K562 (cell line): ENCODE measurements at regions not wholly inside any gene's neighbourhood (a gene's known extent, or its start where the extent isn't known, plus 50 kb on each side); places are given as distances from the start of the nearest gene placed in this dataset.

Experiments
- ATAC-seq: fragments of 200-7000 bp; cut with Tn5 transposase; 3 replicates; pipeline ENCODE4 v1.9.1; 2020; ENCODE audit warnings: moderate library complexity
- BruUV-seq: library from RNA; stranded (reverse); fragments of 400-500 nt; replicated peaks from 2 replicates; lab custom pipeline; 2021; lab: Mats Ljungman, UMichigan
- CTCF ChIA-PET: fragments of 300-600 bp; formaldehyde crosslinking; extraction: SDS; loops from one replicate; lab custom pipeline; 2021; ENCODE audit warnings: low intra/inter-chr PET ratio; lab: Yijun Ruan, JAX
- POLR2A ChIA-PET: fragments of 300-600, 350-650 bp; sonication (Branson Sonifier 250); formaldehyde crosslinking; extraction: SDS; loops from one replicate; lab custom pipeline; 2021; ENCODE audit warnings: antibody characterized with exemption, inconsistent platforms; lab: Yijun Ruan, JAX
- DNase-seq, 4 experiments: peaks; one replicate each; pipeline versions ENCODE4 v3.0.0 to v3.0.0-alpha.2; 2011 to 2018; ENCODE audit warnings: low spot score in 3 of 4, mixed read lengths in 3 of 4; ENCODE audit errors: extremely low read depth in 1 of 4
- FAIRE-seq: peaks from 2 replicates; lab custom pipeline; 2011; peaks lifted over from hg19 to GRCh38; lab: Jason Lieb, UNC
- H2AFZ ChIP-seq: 2 replicates; pipeline ENCODE4 v1.6.0; 2011; ENCODE audit warnings: low read depth, low read length, control low read depth, inconsistent platforms
- H3K27ac ChIP-seq: fragments of 200-600 bp; 3 replicates; pipeline ENCODE4 v1.8.0; 2011; ENCODE audit warnings: low read depth, mild to moderate bottlenecking, control low read depth, inconsistent platforms, low read length, moderate library complexity, mixed read lengths; ENCODE audit errors: extremely low read depth
- H3K27me3 ChIP-seq, 2 experiments: fragments of 300-600 bp in 1 of 2; 2 replicates in 1 of 2; 3 replicates in 1 of 2; pipeline versions ENCODE4 v1.6.0 to v1.8.0; 2011; ENCODE audit warnings: inconsistent platforms in 2 of 2, low read length in 2 of 2, mild to moderate bottlenecking in 1 of 2, mixed read lengths in 1 of 2, moderate library complexity in 1 of 2; ENCODE audit not compliant: control insufficient read depth in 2 of 2, insufficient read depth in 2 of 2
- H3K36me3 ChIP-seq: fragments of 300-600 bp; 3 replicates; pipeline ENCODE4 v1.8.0; 2011; ENCODE audit warnings: mild to moderate bottlenecking, low read length, inconsistent platforms; ENCODE audit not compliant: control insufficient read depth, insufficient read depth
- H3K4me1 ChIP-seq, 2 experiments: fragments of 200-600 bp in 1 of 2; replicated peaks in 1 of 2; 2 replicates in 1 of 2; 3 replicates in 1 of 2; pipeline versions ENCODE4 v1.5.1 to v1.8.0; 2011; ENCODE audit warnings: inconsistent platforms in 2 of 2, low read length in 2 of 2, mild to moderate bottlenecking in 1 of 2, mixed read lengths in 1 of 2, moderate library complexity in 1 of 2; ENCODE audit not compliant: control insufficient read depth in 2 of 2, insufficient read depth in 2 of 2
- H3K4me2 ChIP-seq: 2 replicates; pipeline ENCODE4 v1.6.1; 2011; ENCODE audit warnings: low read length, control low read depth, inconsistent platforms, mixed read lengths; ENCODE audit not compliant: insufficient read depth
- H3K4me3 ChIP-seq: fragments of 200-600 bp; sonication (generic), shearing (Covaris generic); 2 replicates; pipeline ENCODE4 v1.5.1; 2016; ENCODE audit warnings: control low read depth, inconsistent platforms
- H3K79me2 ChIP-seq: fragments of 200-600 bp; 3 replicates; pipeline ENCODE4 v1.8.0; 2011; ENCODE audit warnings: low read length, inconsistent platforms; ENCODE audit not compliant: control insufficient read depth, insufficient read depth
- H3K9ac ChIP-seq, 2 experiments: 2 replicates each; pipeline versions ENCODE4 v1.6.0 to v1.6.1; 2011; ENCODE audit warnings: low read depth in 2 of 2, low read length in 2 of 2, control low read depth in 1 of 2, inconsistent platforms in 1 of 2, mild to moderate bottlenecking in 1 of 2, mixed read lengths in 1 of 2; ENCODE audit not compliant: insufficient read depth in 1 of 2
- H3K9me1 ChIP-seq: one replicate; pipeline ENCODE4 v1.6.0; 2011; ENCODE audit warnings: inconsistent platforms, mild to moderate bottlenecking, low read length, moderate library complexity; ENCODE audit not compliant: control insufficient read depth, insufficient read depth
- H3K9me3 ChIP-seq: replicated peaks from 2 replicates; pipeline ENCODE4 v1.5.1; 2011; ENCODE audit warnings: low read depth, low read length, inconsistent platforms; ENCODE audit not compliant: control insufficient read depth, insufficient read depth
- H4K20me1 ChIP-seq: replicated peaks from 2 replicates; pipeline ENCODE4 v1.6.1; 2011; ENCODE audit warnings: low read length, inconsistent platforms, mixed read lengths; ENCODE audit not compliant: control insufficient read depth, insufficient read depth
- ATF2 ChIP-seq: sonication (generic); formaldehyde crosslinking; IDR thresholded peaks from 2 replicates; pipeline ENCODE4 v1.8.1; 2022; ENCODE audit warnings: missing genetic modification reagents
- ATF6 ChIP-seq: sonication (generic); formaldehyde crosslinking; IDR thresholded peaks from 2 replicates; pipeline ENCODE4 v1.4.0; 2020; ENCODE audit warnings: mild to moderate bottlenecking, missing genetic modification reagents
- CBX8 ChIP-seq: fragments of 200-600 bp; sonication (generic); IDR thresholded peaks from 2 replicates; pipeline ENCODE4 v1.6.1; 2012; ENCODE audit warnings: borderline replicate concordance, mixed run types, low read depth, mild to moderate bottlenecking, moderate library complexity, mixed read lengths, low read length, control low read depth, inconsistent platforms; ENCODE audit not compliant: poor library complexity, severe bottlenecking; ENCODE audit errors: extremely low read depth
- EGR1 ChIP-seq: fragments of 450-650 bp; conservative IDR thresholded peaks from 2 replicates; pipeline ENCODE4 v1.6.1; 2017; ENCODE audit warnings: mild to moderate bottlenecking
- FOXA1 ChIP-seq: fragments of 450-650 bp; IDR thresholded peaks from 2 replicates; pipeline ENCODE4 v1.6.1; 2016; ENCODE audit warnings: mild to moderate bottlenecking, borderline replicate concordance
- PKNOX1 ChIP-seq: fragments of 450-650 bp; IDR thresholded peaks from 2 replicates; pipeline ENCODE4 v1.6.1; 2016
- POLR2B ChIP-seq: fragments of 450-650 bp; IDR thresholded peaks from 2 replicates; pipeline ENCODE4 v1.6.1; 2018; ENCODE audit warnings: low read depth; ENCODE audit not compliant: partially characterized antibody
- POLR3G ChIP-seq: IDR thresholded peaks from 2 replicates; pipeline ENCODE4 v1.6.1; 2011; ENCODE audit not compliant: insufficient read length, insufficient replicate concordance; ENCODE audit errors: extremely low read depth
- SMARCA4 ChIP-seq: fragments of 450-650 bp; IDR thresholded peaks from 2 replicates; pipeline ENCODE4 v1.6.1; 2016
- SNAPC5 ChIP-seq: fragments of 250-450 bp; sonication (Bioruptor Pico); IDR thresholded peaks from 2 replicates; pipeline ENCODE4 v1.8.0; 2021; ENCODE audit warnings: moderate library complexity, mild to moderate bottlenecking, inconsistent platforms
- TEAD2 ChIP-seq: fragments of 450-650 bp; IDR thresholded peaks from 2 replicates; pipeline ENCODE4 v1.6.1; 2016; ENCODE audit warnings: missing genetic modification characterization, control low read depth, missing compliant biosample characterization
- XRCC5 ChIP-seq: fragments of 200-400 bp; formaldehyde crosslinking; IDR thresholded peaks from 2 replicates; pipeline ENCODE4 v1.6.1; 2017; ENCODE audit warnings: low read depth, mild to moderate bottlenecking, low read length
- ZBTB43 ChIP-seq: sonication (generic); formaldehyde crosslinking; IDR thresholded peaks from 2 replicates; pipeline ENCODE4 v1.8.0; 2023; ENCODE audit warnings: mild to moderate bottlenecking, missing genetic modification reagents
- ZFX ChIP-seq: sonication (generic); formaldehyde crosslinking; IDR thresholded peaks from 2 replicates; pipeline ENCODE4 v1.8.0; 2022; ENCODE audit warnings: mild to moderate bottlenecking, missing genetic modification reagents, moderate library complexity
- ZNF232 ChIP-seq: sonication (generic); formaldehyde crosslinking; IDR thresholded peaks from 2 replicates; pipeline ENCODE4 v1.8.0; 2022; ENCODE audit warnings: mild to moderate bottlenecking, missing genetic modification reagents
- ZNF586 ChIP-seq: fragments of 450-650 bp; formaldehyde crosslinking; conservative IDR thresholded peaks from 2 replicates; pipeline ENCODE4 v1.4.0; 2020; ENCODE audit warnings: mild to moderate bottlenecking, moderate library complexity
- ZNF695 ChIP-seq: fragments of 450-650 bp; formaldehyde crosslinking; IDR thresholded peaks from 2 replicates; pipeline ENCODE4 v1.4.0; 2020; ENCODE audit warnings: mild to moderate bottlenecking, moderate library complexity
- WGBS: fragments of 100-300 bp; shearing (Covaris generic); methylation state at CpG from one replicate; pipeline ENCODE4 v1.1.6; 2016; ENCODE audit warnings: low coverage, mixed read lengths; ENCODE audit not compliant: insufficient coverage; ENCODE audit errors: missing lambda C conversion rate; 5-methylcytosine and 5-hydroxymethylcytosine counted together
- in situ Hi-C: fragments of 300-500 bp; cut with MboI; formaldehyde crosslinking; loops from 4 replicates; pipeline ENCODE4 v1.15.0; 2018; ENCODE audit warnings: inconsistent platforms, mixed read lengths
- intact Hi-C: fragments of 100-400 bp; cut with micrococcal nuclease; formaldehyde crosslinking; loops from 2 replicates; pipeline ENCODE4 v1.14.2; 2022

- no peak for TF ChIP-seq CBX8
- TF ChIP-seq PKNOX1, result no peak
- TF ChIP-seq ATF6 (CRISPR knock-in tag), result no peak
- TF ChIP-seq POLR3G, result no peak
- no peak for TF ChIP-seq FOXA1
- TF ChIP-seq POLR2B, result no peak
- no peak for TF ChIP-seq ZFX (CRISPR knock-in tag)
- no peak for TF ChIP-seq ZNF586 (CRISPR knock-in tag)
Measured at GRCh38 chr6:156556811-156557210, 220.4 kb upstream of the ARID1B start (continued).

GRCh38 chr6:156555116-156555515 is 222.1 kb upstream of the ARID1B start:
- Histone ChIP-seq H3K4me1 (no peaks in the 10 kb centered on the region), H2AFZ (no peak overlapping the region), H3K79me2 (no peaks in the 10 kb centered on the region), H3K9me3 (no peaks in the 10 kb centered on the region), H3K36me3 (no peaks in the 10 kb centered on the region), H3K9me1 (no peaks in the 10 kb centered on the region), H3K4me2 (no peak overlapping the region), H3K27me3 (peaks cover 12 to 43% of the 10 kb centered on the region in 2 experiments; a peak in 3 of 5 replicates), H3K4me3 (no peak overlapping the region), H4K20me1 (no peaks in the 10 kb centered on the region), H3K9ac (no peak overlapping the region), H3K27ac (no peak overlapping the region)
- TF ChIP-seq SMARCA4 (no peak), EGR1 (no peak), ATF2 (CRISPR knock-in tag) (no peak), SNAPC5 (no peak), ZNF695 (CRISPR knock-in tag) (no peak), TEAD2 (tag) (no peak), XRCC5 (no peak), ZBTB43 (CRISPR knock-in tag) (no peak), ZNF232 (CRISPR knock-in tag) (no peak)
- in situ Hi-C loops (no loop called here), intact Hi-C loops (no loop called here)
- POLR2A ChIA-PET, result interaction anchor here (0.6 kb wide), 1 partner anchor 237 kb away, joined by 3 read pairs; no protein-coding TSS in a partner anchor
- ATAC-seq, result no peak
- no TSS peak for BruUV-seq
- no peak for FAIRE-seq
- DNase-seq, result no peak
- CTCF ChIA-PET, result interaction anchor here (0.5 kb wide), 1 partner anchor 14 kb away, joined by 3 read pairs; no protein-coding TSS in a partner anchor
- WGBS, result 0% methylated on average over 2 of the region's 2 CpGs
